Hepatic stellate cell (primary cell): ENCODE measurements at regions not wholly inside any gene's neighbourhood (a gene's known extent, or its start where the extent isn't known, plus 50 kb on each side); places are given as distances from the start of the nearest gene placed in this dataset.
A peak's percentile ranks its signal among the peaks of the same experiment; 100 is the strongest.

Source experiments
- DNase-seq: peaks from one replicate; pipeline ENCODE4 v3.0.0; 2011; ENCODE audit warnings: low spot score

DNA sequence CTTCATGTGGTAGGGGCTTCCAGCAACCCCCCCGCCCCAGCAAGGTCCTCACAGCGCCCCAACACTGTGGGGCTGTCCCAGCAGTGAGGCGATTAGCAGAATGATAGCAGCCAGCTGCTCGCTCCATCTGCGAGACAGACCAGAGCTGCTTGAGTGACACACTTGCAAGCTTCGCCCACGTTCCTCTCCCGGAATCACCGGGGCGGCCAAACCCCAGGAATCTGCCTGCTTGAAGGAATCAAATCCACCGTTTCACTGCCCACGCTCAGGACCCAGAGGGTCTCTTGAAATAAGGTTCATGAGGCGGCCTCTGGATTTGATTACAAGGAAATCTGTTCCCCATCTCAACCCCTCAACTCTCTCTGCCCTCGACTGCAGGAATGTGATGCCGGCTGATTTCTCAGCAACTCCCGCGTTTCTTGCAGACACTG is 356.0 kb downstream of the C16orf95 start:
- peak; percentile 78 for DNase-seq

GRCh38 chr16:86962259-86962658 is 354.9 kb downstream of the C16orf95 start:
- DNase-seq: no peak

DNA sequence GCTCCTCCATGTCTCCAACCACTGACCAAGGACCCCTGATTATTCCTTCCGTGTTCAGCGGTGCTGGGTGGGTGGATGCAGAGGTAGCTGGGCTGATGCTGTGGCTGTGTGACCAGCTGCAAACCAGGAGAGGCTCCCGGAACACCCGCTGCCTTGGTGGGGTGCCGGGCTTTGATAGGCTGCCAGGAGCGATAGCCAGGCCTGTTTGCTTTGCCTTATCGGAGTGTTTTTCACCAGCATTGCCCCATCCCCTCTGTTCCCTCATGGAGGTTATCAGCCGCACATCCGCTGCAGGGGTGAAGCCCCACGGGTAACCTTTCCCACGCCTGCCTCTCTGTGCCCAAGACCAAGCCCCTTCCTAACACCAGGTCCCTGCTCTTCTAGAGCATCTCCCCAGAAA is 354.3 kb downstream of the C16orf95 start:
- no peak for DNase-seq

- no peak for DNase-seq
These were observed 353.3 kb downstream of the C16orf95 start for GRCh38 chr16:86963600-86964575.

GRCh38 chr16:86964796-86965241 is 352.4 kb downstream of the C16orf95 start:
- no peak for DNase-seq

DNA sequence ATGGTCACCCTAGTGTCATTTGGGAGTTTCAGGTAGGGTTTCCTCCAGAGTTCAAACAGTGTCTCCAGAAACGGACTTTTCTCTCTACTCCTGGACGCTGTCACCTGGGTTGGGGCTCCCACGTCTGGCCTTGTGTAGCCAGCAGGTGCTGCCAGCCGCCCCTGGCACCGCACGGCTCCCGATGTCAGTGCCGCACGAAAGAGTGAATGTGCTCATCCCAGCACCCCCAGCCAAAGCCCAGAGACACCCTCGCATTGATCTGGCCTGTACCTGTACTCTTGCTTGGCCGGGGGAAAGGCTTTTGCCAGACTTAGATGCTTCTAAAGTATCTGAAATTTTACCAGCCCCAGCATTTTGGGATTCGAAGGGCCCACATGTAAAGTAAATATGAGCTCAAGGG is 351.9 kb downstream of the C16orf95 start:
- no peak for DNase-seq

DNA sequence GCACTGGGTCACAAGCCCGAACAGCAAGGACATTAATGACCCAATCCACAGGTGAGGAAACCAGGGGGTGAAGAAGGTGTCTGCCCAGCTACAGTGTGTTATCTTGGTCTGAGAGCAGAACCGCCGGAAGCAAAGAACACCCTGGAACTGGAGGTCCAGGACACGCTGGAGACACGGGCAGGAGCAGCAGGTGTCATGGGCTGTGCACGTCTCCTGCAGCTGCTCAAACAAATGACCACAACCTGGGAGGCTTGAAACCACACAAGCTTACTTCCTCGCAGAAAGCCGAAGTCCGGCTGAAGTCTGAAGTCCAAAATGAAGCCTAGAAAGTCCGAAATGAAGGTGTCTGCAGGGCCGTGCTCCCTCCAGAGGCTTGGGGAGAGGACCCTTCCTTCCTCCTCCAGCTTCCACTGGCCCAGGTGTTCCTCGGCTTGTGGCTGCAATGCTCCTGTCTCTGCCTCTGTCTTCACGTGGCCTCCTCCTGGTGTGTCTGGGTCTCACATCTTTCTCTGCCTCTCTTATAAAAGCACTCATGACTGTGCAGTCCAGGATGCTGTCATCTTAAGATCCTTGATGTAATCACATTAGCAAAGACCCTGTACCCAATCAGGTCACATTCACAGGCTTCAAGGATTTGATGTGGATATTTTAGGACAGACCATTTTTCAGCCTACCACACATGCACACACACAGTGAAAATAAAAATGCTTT is 351.2 kb downstream of the C16orf95 start:
- no peak for DNase-seq

GRCh38 chr16:86966777-86967176 is 350.4 kb downstream of the C16orf95 start:
- no peak for DNase-seq

GRCh38 chr16:86968866-86969265 is 348.3 kb downstream of the C16orf95 start:
- DNase-seq: no peak

- DNase-seq: no peak
These were observed 347.5 kb downstream of the C16orf95 start for GRCh38 chr16:86969716-86970115.

DNA sequence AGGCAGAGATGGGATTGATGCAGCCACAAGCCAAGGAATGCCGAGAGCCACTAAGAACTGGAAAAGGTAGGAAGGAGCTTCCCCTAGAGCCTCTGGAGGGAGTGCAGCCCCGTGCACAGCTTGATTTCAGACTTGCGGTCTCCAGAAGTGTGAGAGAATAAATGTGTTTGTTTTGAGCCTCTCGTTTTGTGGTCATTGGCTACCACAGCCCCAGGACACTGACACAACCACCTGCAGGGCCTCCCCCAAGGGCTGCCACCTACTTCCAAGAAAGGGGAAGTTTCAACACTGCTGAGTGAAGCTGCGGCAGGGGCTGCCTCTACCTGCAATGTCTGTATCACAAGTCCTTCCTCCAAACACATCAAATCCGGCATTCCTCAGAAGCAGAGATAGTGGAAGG is 346.9 kb downstream of the C16orf95 start:
- no peak for DNase-seq

GRCh38 chr16:86970726-86971125 is 346.5 kb downstream of the C16orf95 start:
- DNase-seq: no peak

GRCh38 chr16:86971251-86971650 is 345.9 kb downstream of the C16orf95 start:
- DNase-seq: no peak

- no peak for DNase-seq
These were observed 343.1 kb downstream of the C16orf95 start for GRCh38 chr16:86974120-86974519.

- peak; percentile 85 for DNase-seq
These were observed 341.7 kb downstream of the C16orf95 start for GRCh38 chr16:86975445-86975844.

DNA sequence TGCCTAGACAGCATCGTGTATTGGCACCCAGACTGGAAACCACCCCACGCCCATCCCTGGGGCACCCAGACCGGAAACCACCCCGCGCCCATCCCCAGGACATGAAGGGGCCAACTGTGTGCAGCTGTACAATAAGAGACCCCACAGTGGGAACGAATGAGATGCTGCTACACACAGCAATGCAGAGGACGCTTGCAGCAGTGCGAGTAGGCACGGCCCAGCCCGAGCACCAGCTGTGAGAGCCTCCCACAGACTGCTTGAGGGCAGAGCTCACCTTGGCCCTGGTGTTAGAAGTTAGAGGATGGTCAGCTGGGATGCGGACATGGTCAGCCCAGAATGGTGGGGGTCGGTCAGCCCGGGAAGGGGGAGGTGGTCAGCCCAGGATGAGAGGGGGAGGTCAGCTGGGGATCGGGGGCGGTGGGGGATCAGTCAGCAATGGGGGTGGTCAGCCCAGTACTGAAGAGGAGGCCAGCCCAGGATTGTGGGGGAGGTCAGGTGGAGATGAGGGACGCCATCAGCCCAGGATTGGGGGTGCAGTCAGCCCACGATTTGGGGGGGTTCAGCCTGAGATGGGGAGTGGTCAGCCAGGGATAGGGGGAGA is 340.0 kb downstream of the C16orf95 start:
- no peak for DNase-seq

- DNase-seq: no peak
These were observed 338.7 kb downstream of the C16orf95 start for GRCh38 chr16:86978445-86979030.

DNA sequence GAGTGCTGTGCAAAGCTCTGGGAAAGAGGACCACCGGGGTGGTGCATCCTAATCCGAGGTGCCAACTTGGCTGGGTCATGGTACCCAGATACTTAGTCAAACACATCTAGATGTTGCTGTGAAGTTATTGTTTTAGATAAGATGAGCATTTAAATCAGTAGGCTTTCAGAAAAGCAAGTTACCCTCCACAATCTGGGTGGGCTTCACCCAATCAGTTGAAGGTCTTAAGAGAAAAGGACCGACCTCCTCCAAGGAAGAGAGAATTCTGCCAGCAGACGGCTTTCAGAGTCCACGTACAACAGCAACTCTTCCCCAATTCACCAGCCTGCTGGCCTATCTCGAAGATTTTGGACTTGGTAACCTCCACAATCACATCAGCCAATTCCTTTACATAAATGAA is 338.1 kb downstream of the C16orf95 start:
- DNase-seq: no peak

DNA sequence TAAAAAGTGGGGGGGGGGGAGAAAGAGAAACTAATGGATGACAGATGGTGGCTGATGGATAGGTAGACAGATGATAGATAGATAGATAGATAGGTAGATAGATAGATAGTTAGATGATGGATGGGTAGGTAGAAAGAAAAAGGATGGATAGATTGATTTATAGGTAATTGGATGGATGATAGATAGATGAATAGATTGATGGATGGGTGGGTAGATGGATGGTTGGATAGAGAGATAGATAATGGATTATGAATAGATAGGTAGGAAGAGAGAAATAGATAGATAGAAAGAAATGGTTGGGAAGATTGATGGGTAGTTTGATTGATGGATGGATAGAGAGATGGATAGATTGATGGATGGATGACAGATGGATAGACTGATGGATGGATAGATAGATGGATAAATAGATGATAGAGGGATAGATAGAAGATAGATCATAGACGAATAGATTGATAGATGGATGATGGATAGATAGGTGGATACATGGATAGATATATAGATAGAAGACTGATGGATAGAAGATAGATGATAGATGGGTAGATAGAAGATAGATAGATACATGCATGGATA is 337.1 kb downstream of the C16orf95 start:
- no peak for DNase-seq

DNA sequence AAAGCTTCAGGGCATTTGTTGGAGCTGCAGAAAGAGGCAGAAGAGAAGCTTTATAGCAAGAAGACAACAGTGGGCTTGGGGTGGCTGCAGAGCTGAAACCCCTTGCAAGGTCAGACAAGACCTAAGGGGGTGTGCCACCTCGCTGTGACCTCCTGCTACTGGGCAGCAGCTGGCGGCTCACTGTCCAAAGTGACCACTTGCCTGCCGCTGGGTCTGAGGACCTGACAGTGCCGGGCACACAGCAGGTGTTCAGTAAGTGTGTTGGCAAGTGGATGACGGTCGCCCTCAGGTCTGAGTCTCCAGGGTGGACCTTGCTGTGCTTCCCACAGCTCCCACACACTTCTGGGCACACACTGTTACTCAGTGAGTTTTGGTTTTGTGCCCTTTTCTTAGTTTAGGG is 336.5 kb downstream of the C16orf95 start:
- DNase-seq: no peak

DNA sequence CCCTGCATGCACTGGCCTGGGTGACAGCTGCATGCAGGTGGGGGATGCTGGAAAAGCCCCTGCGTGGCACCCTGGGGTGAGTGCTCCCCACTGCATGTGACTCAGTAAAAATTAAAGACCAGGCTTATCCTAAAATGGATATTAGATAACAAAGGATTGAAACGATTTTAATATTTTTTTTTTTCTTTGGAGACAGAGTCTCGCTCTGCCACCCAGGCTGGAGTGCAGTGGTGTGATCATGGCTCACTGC is 334.9 kb downstream of the C16orf95 start:
- no peak for DNase-seq

- DNase-seq: no peak
These were observed 334.3 kb downstream of the C16orf95 start for GRCh38 chr16:86982912-86983311.
